K562 (cell line): ENCODE measurements at regions not wholly inside any gene's neighbourhood (a gene's known extent, or its start where the extent isn't known, plus 50 kb on each side); places are given as distances from the start of the nearest gene placed in this dataset.

Experiments
- CAMTA2 ChIP-seq: fragments of 250-450 bp; sonication (Bioruptor Pico); conservative IDR thresholded peaks from 2 replicates; pipeline ENCODE4 v1.5.1; 2022
- CTCF ChIP-seq, 3 experiments: IDR thresholded peaks in 2 of 3; conservative IDR thresholded peaks in 1 of 3; 2 replicates each; pipeline ENCODE4 v1.5.1; 2011 to 2012; ENCODE audit warnings: low read length in 3 of 3, mild to moderate bottlenecking in 3 of 3, control low read depth in 2 of 3, improper control_type of control experiment in 1 of 3, inconsistent platforms in 1 of 3, low read depth in 1 of 3, mixed read lengths in 1 of 3, moderate library complexity in 1 of 3; ENCODE audit not compliant: insufficient read depth in 2 of 3
- ETV1 ChIP-seq: fragments of 450-650 bp; conservative IDR thresholded peaks from 2 replicates; pipeline ENCODE4 v1.6.1; 2016; ENCODE audit warnings: missing genetic modification characterization, control low read depth, low read depth, missing compliant biosample characterization
- HDAC1 ChIP-seq, 2 experiments: fragments of 450-650 bp; IDR thresholded peaks; 2 replicates each; pipeline ENCODE4 v1.6.1; 2016 to 2017; ENCODE audit warnings: inconsistent platforms in 1 of 2, mild to moderate bottlenecking in 1 of 2, moderate library complexity in 1 of 2
- HDAC6 ChIP-seq: IDR thresholded peaks from 2 replicates; pipeline ENCODE4 v1.6.1; 2012; ENCODE audit warnings: low read depth, mild to moderate bottlenecking, control low read depth, inconsistent platforms, low read length, moderate library complexity
- HDGF ChIP-seq: fragments of 450-650 bp; IDR thresholded peaks from 2 replicates; pipeline ENCODE4 v1.6.1; 2016
- MAFF ChIP-seq: IDR thresholded peaks from 2 replicates; pipeline ENCODE4 v1.6.1; 2012; ENCODE audit warnings: low read length, improper control_type of control experiment
- MED1 ChIP-seq: sonication (generic); formaldehyde crosslinking; IDR thresholded peaks from 2 replicates; pipeline ENCODE4 v1.8.1; 2023; ENCODE audit warnings: missing genetic modification reagents, borderline replicate concordance
- POLR2A ChIP-seq: fragments of 450-650 bp; conservative IDR thresholded peaks from 2 replicates; pipeline ENCODE4 v1.6.1; 2016
- ZFX ChIP-seq: sonication (generic); formaldehyde crosslinking; IDR thresholded peaks from 2 replicates; pipeline ENCODE4 v1.8.0; 2022; ENCODE audit warnings: mild to moderate bottlenecking, missing genetic modification reagents, moderate library complexity
- ZNF175 ChIP-seq: fragments of 200-800 bp; sonication (Bioruptor generic); IDR thresholded peaks from 2 replicates; pipeline ENCODE4 v1.6.1; 2016; ENCODE audit warnings: low read depth, mild to moderate bottlenecking, missing genetic modification characterization, missing compliant biosample characterization
- TF ChIP-seq, protein P1 (sequence below): fragments of 450-650 bp; formaldehyde crosslinking; IDR thresholded peaks from 2 replicates; pipeline ENCODE4 v1.4.0; 2022; ENCODE audit warnings: missing genetic modification characterization
- TF ChIP-seq, protein P2 (sequence below), 2 experiments: fragments of 450-650 bp in 1 of 2; IDR thresholded peaks; 2 replicates each; pipeline ENCODE4 v1.6.1; 2011 to 2017; ENCODE audit warnings: low read depth in 2 of 2, antibody characterized with exemption in 1 of 2, borderline replicate concordance in 1 of 2, low read length in 1 of 2, mild to moderate bottlenecking in 1 of 2, mixed read lengths in 1 of 2; ENCODE audit not compliant: control insufficient read depth in 1 of 2
- TF ChIP-seq, protein P3 (sequence below), 2 experiments: fragments of 450-650 bp; formaldehyde crosslinking in 1 of 2; IDR thresholded peaks; 2 replicates each; pipeline versions ENCODE4 v1.4.0 to v1.6.1; 2014 to 2020; ENCODE audit warnings: mild to moderate bottlenecking in 2 of 2, borderline replicate concordance in 1 of 2, low read depth in 1 of 2

GRCh38 chr21:32826329-32827167 lies 55.0 kb upstream of the PAXBP1 start:
- TF ChIP-seq, protein P1, sequence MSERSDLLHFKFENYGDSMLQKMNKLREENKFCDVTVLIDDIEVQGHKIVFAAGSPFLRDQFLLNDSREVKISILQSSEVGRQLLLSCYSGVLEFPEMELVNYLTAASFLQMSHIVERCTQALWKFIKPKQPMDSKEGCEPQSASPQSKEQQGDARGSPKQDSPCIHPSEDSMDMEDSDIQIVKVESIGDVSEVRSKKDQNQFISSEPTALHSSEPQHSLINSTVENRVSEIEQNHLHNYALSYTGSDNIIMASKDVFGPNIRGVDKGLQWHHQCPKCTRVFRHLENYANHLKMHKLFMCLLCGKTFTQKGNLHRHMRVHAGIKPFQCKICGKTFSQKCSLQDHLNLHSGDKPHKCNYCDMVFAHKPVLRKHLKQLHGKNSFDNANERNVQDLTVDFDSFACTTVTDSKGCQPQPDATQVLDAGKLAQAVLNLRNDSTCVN (CRISPR knock-in tag), result no peak
- TF ChIP-seq, protein P2, sequence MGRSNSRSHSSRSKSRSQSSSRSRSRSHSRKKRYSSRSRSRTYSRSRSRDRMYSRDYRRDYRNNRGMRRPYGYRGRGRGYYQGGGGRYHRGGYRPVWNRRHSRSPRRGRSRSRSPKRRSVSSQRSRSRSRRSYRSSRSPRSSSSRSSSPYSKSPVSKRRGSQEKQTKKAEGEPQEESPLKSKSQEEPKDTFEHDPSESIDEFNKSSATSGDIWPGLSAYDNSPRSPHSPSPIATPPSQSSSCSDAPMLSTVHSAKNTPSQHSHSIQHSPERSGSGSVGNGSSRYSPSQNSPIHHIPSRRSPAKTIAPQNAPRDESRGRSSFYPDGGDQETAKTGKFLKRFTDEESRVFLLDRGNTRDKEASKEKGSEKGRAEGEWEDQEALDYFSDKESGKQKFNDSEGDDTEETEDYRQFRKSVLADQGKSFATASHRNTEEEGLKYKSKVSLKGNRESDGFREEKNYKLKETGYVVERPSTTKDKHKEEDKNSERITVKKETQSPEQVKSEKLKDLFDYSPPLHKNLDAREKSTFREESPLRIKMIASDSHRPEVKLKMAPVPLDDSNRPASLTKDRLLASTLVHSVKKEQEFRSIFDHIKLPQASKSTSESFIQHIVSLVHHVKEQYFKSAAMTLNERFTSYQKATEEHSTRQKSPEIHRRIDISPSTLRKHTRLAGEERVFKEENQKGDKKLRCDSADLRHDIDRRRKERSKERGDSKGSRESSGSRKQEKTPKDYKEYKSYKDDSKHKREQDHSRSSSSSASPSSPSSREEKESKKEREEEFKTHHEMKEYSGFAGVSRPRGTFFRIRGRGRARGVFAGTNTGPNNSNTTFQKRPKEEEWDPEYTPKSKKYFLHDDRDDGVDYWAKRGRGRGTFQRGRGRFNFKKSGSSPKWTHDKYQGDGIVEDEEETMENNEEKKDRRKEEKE (IDR thresholded peaks at IDR 0.05; ENCODE audit: borderline replicate concordance in 1 of 2, control insufficient read depth in 1 of 2, low read depth in 2 of 2, low read length in 1 of 2), result no peak
- no peak for TF ChIP-seq POLR2A
- TF ChIP-seq ZNF175 (CRISPR knock-in tag), result no peak
- no peak for TF ChIP-seq HDAC6
- TF ChIP-seq, protein P3, sequence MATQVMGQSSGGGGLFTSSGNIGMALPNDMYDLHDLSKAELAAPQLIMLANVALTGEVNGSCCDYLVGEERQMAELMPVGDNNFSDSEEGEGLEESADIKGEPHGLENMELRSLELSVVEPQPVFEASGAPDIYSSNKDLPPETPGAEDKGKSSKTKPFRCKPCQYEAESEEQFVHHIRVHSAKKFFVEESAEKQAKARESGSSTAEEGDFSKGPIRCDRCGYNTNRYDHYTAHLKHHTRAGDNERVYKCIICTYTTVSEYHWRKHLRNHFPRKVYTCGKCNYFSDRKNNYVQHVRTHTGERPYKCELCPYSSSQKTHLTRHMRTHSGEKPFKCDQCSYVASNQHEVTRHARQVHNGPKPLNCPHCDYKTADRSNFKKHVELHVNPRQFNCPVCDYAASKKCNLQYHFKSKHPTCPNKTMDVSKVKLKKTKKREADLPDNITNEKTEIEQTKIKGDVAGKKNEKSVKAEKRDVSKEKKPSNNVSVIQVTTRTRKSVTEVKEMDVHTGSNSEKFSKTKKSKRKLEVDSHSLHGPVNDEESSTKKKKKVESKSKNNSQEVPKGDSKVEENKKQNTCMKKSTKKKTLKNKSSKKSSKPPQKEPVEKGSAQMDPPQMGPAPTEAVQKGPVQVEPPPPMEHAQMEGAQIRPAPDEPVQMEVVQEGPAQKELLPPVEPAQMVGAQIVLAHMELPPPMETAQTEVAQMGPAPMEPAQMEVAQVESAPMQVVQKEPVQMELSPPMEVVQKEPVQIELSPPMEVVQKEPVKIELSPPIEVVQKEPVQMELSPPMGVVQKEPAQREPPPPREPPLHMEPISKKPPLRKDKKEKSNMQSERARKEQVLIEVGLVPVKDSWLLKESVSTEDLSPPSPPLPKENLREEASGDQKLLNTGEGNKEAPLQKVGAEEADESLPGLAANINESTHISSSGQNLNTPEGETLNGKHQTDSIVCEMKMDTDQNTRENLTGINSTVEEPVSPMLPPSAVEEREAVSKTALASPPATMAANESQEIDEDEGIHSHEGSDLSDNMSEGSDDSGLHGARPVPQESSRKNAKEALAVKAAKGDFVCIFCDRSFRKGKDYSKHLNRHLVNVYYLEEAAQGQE (IDR thresholded peaks at IDR 0.05; ENCODE audit: borderline replicate concordance), result peak; percentile 83
- TF ChIP-seq, protein P3 (CRISPR knock-in tag; IDR thresholded peaks at IDR 0.05; ENCODE audit: low read depth), result no peak
- TF ChIP-seq MAFF, result no peak
- no peak for TF ChIP-seq MED1 (CRISPR knock-in tag)
- no peak for TF ChIP-seq HDAC1 (IDR thresholded peaks at IDR 0.05)
- peak; percentile 71 to 88 (median 72) for TF ChIP-seq CTCF (IDR thresholded peaks at IDR 0.05 in 2 of 3, conservative IDR thresholded peaks at IDR 0.05 in 1 of 3; ENCODE audit: insufficient read depth in 2 of 3, low read depth in 1 of 3, low read length in 3 of 3)
- no peak for TF ChIP-seq HDGF
- no peak for TF ChIP-seq ETV1 (tag)
- no peak for TF ChIP-seq CAMTA2 (CRISPR knock-in tag)
- no peak for TF ChIP-seq ZFX (CRISPR knock-in tag)
